T-helper 2 cell (primary cell): ENCODE measurements at regions not wholly inside any gene's neighbourhood (a gene's known extent, or its start where the extent isn't known, plus 50 kb on each side); places are given as distances from the start of the nearest gene placed in this dataset.

Source experiments
- DNase-seq, 5 experiments: peaks; one replicate each; pipeline versions ENCODE4 v3.0.0 to v3.0.0-alpha.2; 2012 to 2022

DNA sequence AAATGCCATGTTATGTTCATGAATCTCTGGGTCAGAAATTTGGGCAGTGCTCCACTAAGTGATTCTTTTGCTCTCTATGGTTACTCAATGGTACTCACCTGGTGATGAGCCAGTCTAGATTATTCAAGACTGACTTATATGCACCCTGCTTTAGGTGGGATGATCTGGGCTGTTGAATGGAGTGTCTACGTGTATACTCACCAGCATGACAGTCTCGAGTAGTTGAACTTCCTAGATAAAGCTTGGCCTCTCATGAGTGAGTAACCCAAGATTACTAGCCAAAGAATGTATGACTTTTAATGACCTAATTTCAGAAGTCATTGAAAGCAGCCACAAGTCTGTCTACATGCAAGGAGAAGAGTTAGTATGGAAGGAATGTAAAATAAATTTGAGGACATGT, 77.5 kb upstream of the CADM2 start:
- DNase-seq: no peak

DNA sequence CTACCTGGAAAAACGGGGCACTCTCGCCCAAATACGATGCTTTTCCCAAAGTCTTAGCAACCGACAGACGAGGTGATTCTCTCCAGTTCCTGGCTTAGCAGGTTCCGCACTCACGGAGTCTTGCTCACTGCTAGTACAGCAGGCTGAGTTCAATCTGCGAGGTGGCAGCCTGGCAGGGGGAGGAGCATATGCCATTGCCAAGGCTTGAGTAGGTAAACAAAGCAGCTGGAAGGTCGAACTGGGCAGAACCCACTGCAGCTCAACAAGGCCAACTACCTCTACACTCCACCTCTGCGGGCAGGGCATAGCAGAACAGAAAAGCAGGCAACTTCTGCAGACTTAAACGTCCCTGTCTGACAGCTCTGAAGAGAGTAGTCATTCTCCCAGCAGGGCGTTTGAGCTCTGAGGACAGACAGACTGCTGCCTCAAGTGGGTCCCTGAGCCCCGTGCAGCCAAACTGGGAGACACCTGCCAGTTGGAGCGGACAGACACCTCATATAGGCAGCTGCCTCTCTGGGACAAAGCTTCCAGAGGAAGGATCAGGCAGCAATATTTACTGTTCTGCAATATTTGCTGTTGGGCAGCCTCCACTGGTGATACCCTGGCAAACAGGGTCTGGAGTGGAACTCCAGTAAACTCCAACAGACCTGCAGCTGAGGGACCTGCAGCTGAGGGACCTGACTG, 73.4 kb upstream of the CADM2 start:
- no peak for DNase-seq

DNA sequence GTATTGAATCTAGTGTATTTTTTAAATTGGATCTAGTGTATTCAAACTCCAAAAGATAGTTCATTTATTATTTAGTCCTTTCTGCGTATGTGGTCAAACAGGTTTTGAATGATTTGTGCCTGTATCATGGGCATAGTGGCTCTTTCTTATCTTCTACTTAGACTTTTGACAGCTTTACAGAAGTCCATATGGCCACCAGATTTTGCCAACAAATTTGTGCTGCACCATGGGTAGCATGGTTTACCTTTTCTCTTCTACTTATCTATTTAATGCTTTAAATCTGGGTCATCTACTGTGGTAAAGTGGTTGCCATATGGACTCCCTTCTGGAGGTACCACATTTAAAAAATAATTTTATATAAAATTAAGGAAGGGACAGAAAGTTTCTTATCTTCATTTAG, 66.9 kb upstream of the CADM2 start:
- no peak for DNase-seq

DNA sequence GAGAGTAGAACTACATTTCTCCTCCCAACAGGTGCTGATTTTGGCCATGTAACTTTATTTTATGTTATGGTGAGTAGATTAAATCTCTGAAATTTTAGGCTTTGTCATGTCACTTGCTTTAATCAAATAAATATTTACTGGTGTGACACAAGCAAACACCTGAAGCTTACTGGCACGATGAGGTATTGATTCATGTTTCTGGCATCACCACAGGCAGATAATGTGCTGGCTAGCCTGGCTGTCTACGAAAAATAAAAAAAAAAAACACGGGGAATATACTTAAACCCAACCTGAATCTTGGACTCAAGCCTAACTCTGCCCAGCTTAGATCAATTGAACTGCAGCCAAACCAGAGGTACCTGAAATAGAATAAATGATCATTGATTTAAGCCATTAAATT, 65.6 kb upstream of the CADM2 start:
- no peak for DNase-seq

DNA sequence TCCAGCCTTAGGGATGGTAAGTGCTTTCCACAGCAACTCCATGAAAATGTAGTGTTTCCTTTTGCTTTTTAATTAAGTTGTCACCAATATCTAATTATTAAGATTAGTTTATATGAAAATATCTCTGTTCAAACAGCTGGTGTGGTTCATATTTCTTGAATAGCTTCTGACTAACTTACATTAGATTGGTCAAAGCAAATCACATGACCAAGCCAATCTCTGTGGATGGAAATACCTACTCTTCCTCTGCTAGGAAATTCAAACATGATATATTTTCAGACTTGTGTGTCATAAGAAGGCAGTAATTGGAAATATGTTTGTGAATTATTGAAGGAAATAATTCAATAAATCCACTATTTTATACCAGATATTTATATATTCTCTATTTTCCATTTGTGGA, 54.6 kb upstream of the CADM2 start:
- no peak for DNase-seq

DNA sequence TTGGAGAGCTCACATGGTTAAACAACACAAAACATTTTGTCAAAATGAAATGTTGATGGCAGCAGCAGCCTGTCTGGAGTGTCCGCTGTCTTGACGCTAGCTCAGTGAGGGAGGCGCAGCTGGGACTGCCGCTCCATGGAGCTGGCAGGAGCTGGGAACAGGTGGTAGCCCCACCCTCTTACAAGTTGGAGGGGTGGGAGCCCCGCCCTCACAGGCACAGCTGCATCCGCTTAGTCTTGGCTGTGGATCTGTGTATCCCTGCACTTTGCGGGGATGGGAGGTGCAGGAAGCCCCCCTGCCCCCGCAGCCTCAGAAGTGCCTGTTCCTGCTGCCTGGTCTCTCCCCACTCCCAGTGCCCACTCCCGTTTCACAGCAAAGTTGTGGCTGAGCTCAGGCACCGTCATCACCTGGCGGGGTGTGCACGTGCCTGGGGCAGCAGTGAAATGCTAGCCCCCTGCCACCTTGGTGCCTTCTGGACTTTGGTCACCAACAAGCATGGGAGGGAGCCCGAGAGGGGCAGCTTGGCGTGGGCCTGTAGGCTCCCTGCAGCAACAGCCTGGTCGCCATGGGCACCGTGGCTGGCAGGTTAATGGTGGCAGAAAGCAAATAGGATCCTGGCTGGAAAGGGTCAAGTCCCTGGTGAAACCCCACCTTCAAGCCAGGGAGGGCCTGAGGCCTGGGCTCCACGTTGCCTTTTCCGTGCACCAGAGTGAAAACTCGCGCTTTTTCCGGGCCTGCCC, 53.8 kb upstream of the CADM2 start:
- no peak for DNase-seq

DNA sequence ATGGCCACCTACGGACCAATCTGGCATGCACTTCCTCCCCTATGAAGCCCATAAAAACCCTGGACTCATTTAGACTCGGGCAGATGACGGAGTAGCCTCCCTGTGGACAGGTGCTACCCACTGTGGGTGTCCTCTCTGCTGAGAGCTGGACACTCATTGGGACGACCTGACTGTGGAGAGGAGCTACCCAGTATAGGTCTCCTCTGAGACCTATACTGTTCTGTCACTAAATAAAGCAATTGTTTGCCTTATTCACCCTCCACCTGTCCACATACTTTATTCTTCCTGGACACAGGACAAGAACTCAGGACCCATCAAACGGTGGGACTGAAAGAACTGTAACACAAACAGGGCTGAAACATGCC, 53.3 kb upstream of the CADM2 start:
- no peak for DNase-seq

DNA sequence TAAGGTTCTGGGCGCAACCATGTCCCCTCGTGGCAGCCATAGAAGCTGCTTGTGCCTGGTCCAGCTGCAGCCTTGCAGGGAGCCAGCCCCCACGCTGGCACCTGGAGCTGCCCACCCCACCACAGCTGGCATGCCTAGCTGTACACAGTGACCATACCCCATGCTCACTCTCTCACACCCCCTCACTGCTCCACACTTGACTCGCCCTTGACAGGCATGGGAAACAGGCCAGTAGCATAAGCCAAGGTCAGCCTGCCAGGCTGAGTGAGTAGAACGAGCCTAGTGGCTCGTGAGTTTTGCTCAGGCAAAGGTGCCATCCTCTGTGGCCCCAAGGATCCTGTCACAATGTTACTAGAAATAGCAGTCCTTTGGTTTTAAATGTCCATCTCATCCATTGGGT, 52.7 kb upstream of the CADM2 start:
- DNase-seq: no peak
